H1 (cell line): ENCODE measurements at regions not wholly inside any gene's neighbourhood (a gene's known extent, or its start where the extent isn't known, plus 50 kb on each side); places are given as distances from the start of the nearest gene placed in this dataset.
"Not testable (repeated sequence)": the region's sequence is repeated elsewhere in the genome, so short reads cannot be mapped to it uniquely, and the experiment has no call there.

Source experiments
- CTCF ChIA-PET: fragments of 300-600 bp; sonication (Branson Sonifier 250); formaldehyde crosslinking; loops from one replicate; lab custom pipeline; 2021; ENCODE audit not compliant: partially characterized antibody; lab: Charles Lee
- POLR2A ChIA-PET: fragments of 300-600 bp; sonication (Branson Sonifier 250); formaldehyde crosslinking; loops from one replicate; lab custom pipeline; 2021; ENCODE audit warnings: inconsistent platforms; ENCODE audit not compliant: partially characterized antibody; lab: Charles Lee
- DNase-seq, 2 experiments: peaks; one replicate each; pipeline versions ENCODE4 v3.0.0 to v3.0.0-alpha.2; 2010 to 2022; ENCODE audit warnings: low spot score in 2 of 2, low read depth in 1 of 2, mixed read lengths in 1 of 2
- FAIRE-seq: peaks from 2 replicates; lab custom pipeline; 2011; peaks lifted over from hg19 to GRCh38; lab: Jason Lieb, UNC
- H2AFZ ChIP-seq: 2 replicates; pipeline ENCODE4 v1.8.1; 2012; ENCODE audit warnings: low read length, inconsistent platforms
- H2AK5ac ChIP-seq: 2 replicates; pipeline ENCODE4 v1.6.1; 2013; ENCODE audit warnings: low read depth, low read length
- H2BK120ac ChIP-seq: replicated peaks from 2 replicates; pipeline ENCODE3; 2013; ENCODE audit warnings: low read depth, low read length, inconsistent platforms
- H2BK12ac ChIP-seq: 2 replicates; pipeline ENCODE4 v1.6.1; 2013; ENCODE audit warnings: low read depth, low read length
- H2BK15ac ChIP-seq: 2 replicates; pipeline ENCODE4 v1.6.1; 2013; ENCODE audit warnings: low read length
- H2BK20ac ChIP-seq: 2 replicates; pipeline ENCODE4 v1.6.1; 2013; ENCODE audit warnings: low read length
- H2BK5ac ChIP-seq: 2 replicates; pipeline ENCODE4 v1.6.1; 2013; ENCODE audit warnings: low read depth, low read length
- H3K14ac ChIP-seq: 2 replicates; pipeline ENCODE4 v1.6.1; 2013; ENCODE audit warnings: inconsistent platforms; ENCODE audit not compliant: insufficient read length
- H3K18ac ChIP-seq: 2 replicates; pipeline ENCODE4 v1.6.1; 2013; ENCODE audit warnings: low read length; ENCODE audit errors: extremely low read depth
- H3K23ac ChIP-seq: 2 replicates; pipeline ENCODE4 v1.6.1; 2013; ENCODE audit warnings: inconsistent platforms; ENCODE audit not compliant: insufficient read length
- H3K23me2 ChIP-seq: 2 replicates; pipeline ENCODE4 v1.6.1; 2013; ENCODE audit warnings: low read depth, low read length
- H3K27ac ChIP-seq: 2 replicates; pipeline ENCODE4 v1.6.1; 2011; ENCODE audit warnings: low read depth, low read length, inconsistent platforms
- H3K27me3 ChIP-seq, 4 experiments: replicated peaks in 1 of 4; 1 replicate in 1 of 4; 2 replicates in 3 of 4; pipeline versions ENCODE4 v1.6.1 to v1.8.1; 2011 to 2013; ENCODE audit warnings: low read length in 3 of 4, mild to moderate bottlenecking in 3 of 4, inconsistent platforms in 2 of 4, mixed read lengths in 2 of 4, moderate library complexity in 1 of 4; ENCODE audit not compliant: control insufficient read depth in 3 of 4, insufficient read depth in 3 of 4; ENCODE audit errors: extremely low read depth in 1 of 4
- H3K36me3 ChIP-seq, 4 experiments: 2 replicates each; pipeline versions ENCODE4 v1.6.1 to v1.8.1; 2011 to 2013; ENCODE audit warnings: mild to moderate bottlenecking in 4 of 4, low read length in 3 of 4, moderate library complexity in 2 of 4, control low read depth in 1 of 4, inconsistent platforms in 1 of 4; ENCODE audit not compliant: insufficient read depth in 4 of 4, control insufficient read depth in 2 of 4
- H3K4ac ChIP-seq: replicated peaks from 2 replicates; pipeline ENCODE3; 2013; ENCODE audit warnings: low read length, low read depth, mixed read lengths, inconsistent platforms; ENCODE audit not compliant: insufficient read length
- H3K4me1 ChIP-seq, 4 experiments: replicated peaks in 1 of 4; 1 replicate in 1 of 4; 2 replicates in 3 of 4; pipeline versions ENCODE4 v1.6.1 to v1.8.1; 2011 to 2013; ENCODE audit warnings: low read length in 3 of 4, inconsistent platforms in 2 of 4, mixed read lengths in 1 of 4; ENCODE audit not compliant: insufficient read depth in 4 of 4, control insufficient read depth in 3 of 4
- H3K4me2 ChIP-seq, 2 experiments: 2 replicates each; pipeline versions ENCODE4 v1.6.1 to v1.8.1; 2011 to 2013; ENCODE audit warnings: low read depth in 2 of 2, low read length in 2 of 2, control low read depth in 1 of 2, inconsistent platforms in 1 of 2, mild to moderate bottlenecking in 1 of 2; ENCODE audit not compliant: insufficient read depth in 1 of 2
- H3K4me3 ChIP-seq, 4 experiments: fragments of 200-600, 300-600 bp in 1 of 4; sonication (generic), shearing (Covaris generic), sonication (Bioruptor Twin) in 1 of 4; 2 replicates each; pipeline versions ENCODE4 v1.5.1 to v1.8.1; 2011 to 2016; ENCODE audit warnings: low read length in 4 of 4, low read depth in 3 of 4, control low read depth in 2 of 4, inconsistent platforms in 2 of 4, mild to moderate bottlenecking in 2 of 4, mixed read lengths in 1 of 4, moderate library complexity in 1 of 4; ENCODE audit not compliant: insufficient read depth in 2 of 4; ENCODE audit errors: extremely low read depth in 1 of 4
- H3K56ac ChIP-seq: replicated peaks from 2 replicates; pipeline ENCODE3; 2013; ENCODE audit warnings: low read depth, mild to moderate bottlenecking, mixed read lengths, low read length, inconsistent platforms; ENCODE audit not compliant: insufficient read length
- H3K79me1 ChIP-seq: 2 replicates; pipeline ENCODE4 v1.6.1; 2013; ENCODE audit warnings: low read depth, low read length, control low read depth
- H3K79me2 ChIP-seq, 2 experiments: 2 replicates each; pipeline versions ENCODE4 v1.6.1 to v1.8.1; 2012 to 2013; ENCODE audit warnings: low read length in 2 of 2, mild to moderate bottlenecking in 2 of 2, inconsistent platforms in 1 of 2; ENCODE audit not compliant: insufficient read depth in 2 of 2, control insufficient read depth in 1 of 2
- H3K9ac ChIP-seq, 4 experiments: replicated peaks in 1 of 4; 1 replicate in 1 of 4; 2 replicates in 3 of 4; pipeline versions ENCODE4 v1.6.1 to v1.8.1; 2011 to 2013; ENCODE audit warnings: low read depth in 3 of 4, low read length in 3 of 4, control low read depth in 2 of 4, mild to moderate bottlenecking in 2 of 4, moderate library complexity in 2 of 4, inconsistent platforms in 1 of 4; ENCODE audit errors: extremely low read depth in 1 of 4
- H3K9me3 ChIP-seq, 2 experiments: 2 replicates each; pipeline versions ENCODE4 v1.6.1 to v1.8.1; 2012 to 2013; ENCODE audit warnings: mild to moderate bottlenecking in 2 of 2, moderate library complexity in 2 of 2, control low read depth in 1 of 2, inconsistent platforms in 1 of 2, low read depth in 1 of 2, low read length in 1 of 2, mixed read lengths in 1 of 2; ENCODE audit not compliant: insufficient read depth in 2 of 2
- H4K20me1 ChIP-seq, 2 experiments: replicated peaks in 1 of 2; 2 replicates each; pipeline versions ENCODE3 to v1.8.1; 2011 to 2013; ENCODE audit warnings: inconsistent platforms in 2 of 2, low read length in 2 of 2, mild to moderate bottlenecking in 1 of 2; ENCODE audit not compliant: insufficient read depth in 2 of 2, control insufficient read depth in 1 of 2
- H4K5ac ChIP-seq: 2 replicates; pipeline ENCODE4 v1.6.1; 2013; ENCODE audit warnings: low read length, low read depth, mixed read lengths, inconsistent platforms; ENCODE audit not compliant: insufficient read length
- H4K8ac ChIP-seq: 2 replicates; pipeline ENCODE4 v1.8.0; 2013; ENCODE audit warnings: mild to moderate bottlenecking, moderate library complexity, low read length, inconsistent platforms; ENCODE audit not compliant: insufficient read depth; ENCODE audit errors: extremely low read depth
- H4K91ac ChIP-seq: replicated peaks from 2 replicates; pipeline ENCODE3; 2013; ENCODE audit warnings: low read length, mixed read lengths, inconsistent platforms; ENCODE audit not compliant: insufficient read length
- WGBS, 2 experiments: shearing (Covaris generic) in 1 of 2; methylation state at CpG; one replicate each; pipeline versions ENCODE4 v1.1.6 to v1.1.7; 2013 to 2015; ENCODE audit warnings: low lambda C conversion rate in 2 of 2, mixed read lengths in 2 of 2, inconsistent platforms in 1 of 2, low coverage in 1 of 2, missing lambda C conversion rate in 1 of 2; ENCODE audit not compliant: insufficient replicate concordance in 2 of 2, insufficient coverage in 1 of 2, insufficient read length in 1 of 2; ENCODE audit errors: extremely low coverage in 1 of 2, missing lambda C conversion rate in 1 of 2; 5-methylcytosine and 5-hydroxymethylcytosine counted together

DNA sequence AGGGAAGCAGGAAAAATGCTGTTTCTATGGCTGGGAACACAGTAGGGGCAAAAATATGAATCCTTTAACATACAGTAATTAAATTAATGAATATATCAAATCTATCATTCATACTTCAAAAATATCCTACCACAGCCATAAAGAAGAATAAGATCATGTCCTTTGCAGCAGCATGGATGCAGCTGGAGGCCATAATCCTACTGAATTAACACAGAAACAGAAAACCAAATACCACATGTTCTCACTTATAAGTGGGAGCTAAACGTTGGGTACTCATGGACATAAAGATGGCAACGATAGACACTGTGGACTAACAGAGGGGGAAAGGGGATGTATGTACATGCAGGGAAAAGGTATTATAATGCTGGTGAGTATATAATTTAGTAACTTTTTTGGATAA lies 137.2 kb upstream of the APC start:
- H2BK15ac ChIP-seq, H3K56ac ChIP-seq: not testable (repeated sequence)

More for the DNA sequence above, 137.2 kb upstream of the APC start:
- CTCF ChIA-PET, H2BK120ac ChIP-seq, DNase-seq, H4K91ac ChIP-seq, H2AK5ac ChIP-seq, H3K36me3 ChIP-seq, H3K27ac ChIP-seq, H3K14ac ChIP-seq, H3K23ac ChIP-seq, H4K20me1 ChIP-seq, H4K5ac ChIP-seq, H3K4me3 ChIP-seq, H2BK12ac ChIP-seq, H2AFZ ChIP-seq, H3K4me2 ChIP-seq, H2BK5ac ChIP-seq, H3K18ac ChIP-seq, FAIRE-seq, H4K8ac ChIP-seq, H3K4ac ChIP-seq, H3K23me2 ChIP-seq, POLR2A ChIA-PET, H3K27me3 ChIP-seq, H3K79me2 ChIP-seq, H3K4me1 ChIP-seq, H3K9me3 ChIP-seq, H3K9ac ChIP-seq, H3K79me1 ChIP-seq, H2BK20ac ChIP-seq: not testable (repeated sequence)
- 37% methylated on average over 2 of the region's 2 CpGs; no CpG with 5 or more reads in 1 of the 2 experiments for WGBS, 2 experiments
